Body of pancreas (tissue), 4 donors: ENCODE measurements at regions not wholly inside any gene's neighbourhood (a gene's known extent, or its start where the extent isn't known, plus 50 kb on each side); places are given as distances from the start of the nearest gene placed in this dataset.

Source experiments
- ATAC-seq: fragments of 150-250 bp; one replicate; pipeline ENCODE4 v1.9.1; 2016
- DNase-seq, 4 donors: peaks; one replicate each; pipeline ENCODE4 v3.0.0-alpha.2; 2019
- H3K27ac ChIP-seq, 4 donors: fragments of 200-600 bp; sonication (generic); 1 replicate in 3 of 4; 2 replicates in 1 of 4; pipeline versions ENCODE4 v1.5.1 to v1.6.1; 2016 to 2019; ENCODE audit warnings: mild to moderate bottlenecking in 1 of 4, mixed read lengths in 1 of 4, moderate library complexity in 1 of 4
- H3K27me3 ChIP-seq, 2 donors: fragments of 200-600 bp; sonication (generic); one replicate each; pipeline ENCODE4 v1.6.0; 2016; ENCODE audit warnings: mild to moderate bottlenecking in 1 of 2
- H3K36me3 ChIP-seq, 2 donors: fragments of 200-600 bp; sonication (generic); replicated peaks in 1 of 2; 2 replicates each; pipeline ENCODE4 v1.5.1; 2016; ENCODE audit warnings: low read depth in 2 of 2; ENCODE audit not compliant: insufficient read depth in 1 of 2
- H3K4me1 ChIP-seq: fragments of 200-600 bp; sonication (generic); one replicate; pipeline ENCODE4 v1.6.0; 2016
- H3K4me3 ChIP-seq, 2 donors: fragments of 200-600 bp; sonication (generic); 1 replicate in 1 of 2; 2 replicates in 1 of 2; pipeline ENCODE4 v1.5.1; 2016 to 2019
- H3K9me3 ChIP-seq, 3 donors: fragments of 200-600 bp; sonication (generic); 1 replicate in 2 of 3; 2 replicates in 1 of 3; pipeline ENCODE4 v1.5.1; 2016
- POLR2A ChIP-seq, 3 donors: fragments of 450-650 bp; IDR thresholded peaks; one replicate each; pipeline ENCODE4 v1.6.1; 2016; ENCODE audit warnings: antibody characterized with exemption in 3 of 3, mild to moderate bottlenecking in 2 of 3
- WGBS, 2 donors: methylation state at CpG; one replicate each; pipeline ENCODE4 v1.1.5; 2017; 5-methylcytosine and 5-hydroxymethylcytosine counted together
- intact Hi-C: fragments of 100-400 bp; cut with DNase I; formaldehyde crosslinking; loops from one replicate; pipeline ENCODE4 v1.15.1; 2023
- TF ChIP-seq, protein P1 (sequence below), 7 experiments: fragments of 450-650 bp in 4 of 7; fragments of 200-600 bp in 3 of 7; sonication (generic) in 3 of 7; IDR thresholded peaks; one replicate each; pipeline ENCODE4 v1.5.1; 2016 to 2019; ENCODE audit warnings: antibody characterized with exemption in 7 of 7

DNA sequence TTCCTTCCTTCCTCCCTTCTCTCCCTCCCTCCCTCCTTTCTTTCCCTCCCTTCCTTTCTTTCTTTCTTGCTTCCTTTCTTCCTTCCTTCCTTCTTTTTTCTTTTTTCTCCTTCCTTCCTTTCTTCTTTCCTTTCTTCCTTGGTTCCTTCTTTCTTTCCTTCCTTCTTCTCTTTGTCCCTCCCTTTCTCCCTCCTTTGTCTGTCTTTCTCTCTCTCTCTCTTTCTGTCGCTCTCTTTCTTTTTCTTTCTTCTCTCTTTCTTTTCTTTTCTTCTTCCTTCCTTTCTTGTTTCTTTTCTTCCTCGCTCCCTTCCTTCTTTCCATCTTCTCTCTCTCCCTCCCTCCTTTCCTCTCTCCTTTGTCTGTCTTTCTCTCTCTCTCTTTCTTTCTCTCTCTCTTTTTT is 601.9 kb upstream of the JAG1 start:
- intact Hi-C loops, result loop anchor here (10.0 kb wide), 1 partner anchor 611 kb away; no protein-coding TSS in a partner anchor

DNA sequence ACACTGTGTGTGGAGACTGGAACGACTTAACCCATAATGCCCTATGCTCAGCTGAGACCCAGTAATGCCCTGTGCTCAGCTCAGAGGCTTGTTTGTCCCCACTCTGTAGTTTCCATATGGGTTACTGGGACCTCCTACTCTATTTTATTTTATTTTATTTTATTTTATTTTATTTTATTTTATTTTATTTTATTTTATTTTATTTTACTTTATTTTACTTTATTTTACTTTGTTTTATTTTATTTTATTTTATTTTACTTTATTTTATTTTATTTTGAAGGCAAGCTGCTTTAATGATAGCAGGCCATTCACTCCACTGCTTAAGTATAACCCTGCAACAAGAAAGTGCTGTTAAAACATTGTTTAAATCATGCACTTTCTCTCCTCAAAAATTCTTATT is 603.4 kb upstream of the JAG1 start:
- Histone ChIP-seq H3K4me1 (peaks cover 6% of the 10 kb centered on the region), H3K9me3 (no peaks in the 10 kb centered on the region), H3K27ac (no peak overlapping the region), H3K4me3 (no peak overlapping the region), H3K36me3 (no peaks in the 10 kb centered on the region), H3K27me3 (no peaks in the 10 kb centered on the region)
- DNase-seq (no peak), ATAC-seq (no peak)
- intact Hi-C loops, result loop anchor here (10.0 kb wide), 1 partner anchor 612 kb away; no protein-coding TSS in a partner anchor
- 55 to 73% methylated on average over 1 of the region's 1 CpG for WGBS, 2 donors
- TF ChIP-seq, protein P1, sequence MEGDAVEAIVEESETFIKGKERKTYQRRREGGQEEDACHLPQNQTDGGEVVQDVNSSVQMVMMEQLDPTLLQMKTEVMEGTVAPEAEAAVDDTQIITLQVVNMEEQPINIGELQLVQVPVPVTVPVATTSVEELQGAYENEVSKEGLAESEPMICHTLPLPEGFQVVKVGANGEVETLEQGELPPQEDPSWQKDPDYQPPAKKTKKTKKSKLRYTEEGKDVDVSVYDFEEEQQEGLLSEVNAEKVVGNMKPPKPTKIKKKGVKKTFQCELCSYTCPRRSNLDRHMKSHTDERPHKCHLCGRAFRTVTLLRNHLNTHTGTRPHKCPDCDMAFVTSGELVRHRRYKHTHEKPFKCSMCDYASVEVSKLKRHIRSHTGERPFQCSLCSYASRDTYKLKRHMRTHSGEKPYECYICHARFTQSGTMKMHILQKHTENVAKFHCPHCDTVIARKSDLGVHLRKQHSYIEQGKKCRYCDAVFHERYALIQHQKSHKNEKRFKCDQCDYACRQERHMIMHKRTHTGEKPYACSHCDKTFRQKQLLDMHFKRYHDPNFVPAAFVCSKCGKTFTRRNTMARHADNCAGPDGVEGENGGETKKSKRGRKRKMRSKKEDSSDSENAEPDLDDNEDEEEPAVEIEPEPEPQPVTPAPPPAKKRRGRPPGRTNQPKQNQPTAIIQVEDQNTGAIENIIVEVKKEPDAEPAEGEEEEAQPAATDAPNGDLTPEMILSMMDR (IDR thresholded peaks at IDR 0.05), result no peak
- no peak for TF ChIP-seq POLR2A (IDR thresholded peaks at IDR 0.05)

More for the DNA sequence above, 601.9 kb upstream of the JAG1 start:
- H3K27me3 ChIP-seq, result no peaks in the 10 kb centered on the region
- TF ChIP-seq, protein P1 (IDR thresholded peaks at IDR 0.05), result no peak
- no peak for TF ChIP-seq POLR2A (IDR thresholded peaks at IDR 0.05)
- WGBS, 2 donors, result 85 to 92% methylated on average over 2 of the region's 2 CpGs
- no peaks in the 10 kb centered on the region for H3K9me3 ChIP-seq
- peaks cover 9% of the 10 kb centered on the region for H3K4me1 ChIP-seq
- H3K4me3 ChIP-seq, result no peak overlapping the region
- no peaks in the 10 kb centered on the region for H3K36me3 ChIP-seq
- DNase-seq, result no peak
- H3K27ac ChIP-seq, result no peak overlapping the region
- ATAC-seq, result no peak

DNA sequence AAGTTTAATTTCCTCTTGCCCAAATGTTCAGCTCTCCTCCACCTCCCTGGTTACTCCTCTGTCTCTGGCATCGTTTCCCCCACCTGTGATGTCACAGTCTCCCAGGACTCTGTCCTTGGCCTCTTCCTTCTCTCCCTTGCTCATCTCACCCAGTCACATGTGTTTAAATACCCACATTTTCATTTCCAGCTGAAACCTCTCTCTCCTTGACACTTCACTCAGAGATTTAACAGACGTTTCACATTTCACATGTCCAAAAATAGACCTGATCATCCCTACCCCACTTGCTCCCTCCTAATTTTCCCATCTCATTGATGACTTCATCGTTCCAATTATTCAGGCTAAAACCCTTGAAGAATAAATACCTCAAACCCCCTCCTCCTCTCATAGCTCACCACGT is 604.1 kb upstream of the JAG1 start:
- Histone ChIP-seq H3K36me3 (no peaks in the 10 kb centered on the region), H3K27ac (no peak overlapping the region), H3K4me3 (no peak overlapping the region), H3K27me3 (no peaks in the 10 kb centered on the region), H3K9me3 (no peaks in the 10 kb centered on the region), H3K4me1 (peaks cover 6% of the 10 kb centered on the region)
- 56 to 58% methylated on average over 4 of the region's 4 CpGs for WGBS, 2 donors
- ATAC-seq (no peak), DNase-seq (no peak)
- TF ChIP-seq POLR2A (IDR thresholded peaks at IDR 0.05), result no peak
- intact Hi-C loops, result loop anchor here (10.0 kb wide), 1 partner anchor 613 kb away; no protein-coding TSS in a partner anchor

DNA sequence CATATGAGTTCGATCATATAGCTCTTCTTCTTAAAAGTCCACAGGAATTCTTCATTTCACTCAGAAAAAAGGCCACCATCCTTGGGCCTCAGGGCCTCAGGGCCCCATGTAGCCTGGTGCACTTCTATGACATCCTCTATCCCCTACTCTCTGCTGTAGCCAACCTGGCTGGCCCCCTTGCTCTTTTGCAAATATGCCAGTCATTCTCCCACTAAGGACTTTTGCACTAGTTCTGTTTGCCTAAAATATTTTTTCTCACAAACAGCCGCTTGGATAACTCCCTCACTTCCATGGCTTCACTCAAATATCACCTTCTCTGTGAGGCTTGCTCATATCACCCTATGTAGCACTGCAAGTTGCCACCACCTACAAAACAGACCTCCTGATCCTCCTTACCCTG is 604.7 kb upstream of the JAG1 start:
- no peaks in the 10 kb centered on the region for H3K36me3 ChIP-seq
- ATAC-seq (no peak), DNase-seq (no peak)
- H3K4me3 ChIP-seq, result no peak overlapping the region
- TF ChIP-seq, protein P1 (IDR thresholded peaks at IDR 0.05), result no peak
- no peak for TF ChIP-seq POLR2A (IDR thresholded peaks at IDR 0.05)
- WGBS, 2 donors, result 87 to 88% methylated on average over 2 of the region's 2 CpGs
- H3K27ac ChIP-seq, result no peak overlapping the region
- H3K27me3 ChIP-seq, result no peaks in the 10 kb centered on the region
- intact Hi-C loops, result loop anchor here (10.0 kb wide), 1 partner anchor 614 kb away; no protein-coding TSS in a partner anchor
- peaks cover 6% of the 10 kb centered on the region for H3K4me1 ChIP-seq
- no peaks in the 10 kb centered on the region for H3K9me3 ChIP-seq

DNA sequence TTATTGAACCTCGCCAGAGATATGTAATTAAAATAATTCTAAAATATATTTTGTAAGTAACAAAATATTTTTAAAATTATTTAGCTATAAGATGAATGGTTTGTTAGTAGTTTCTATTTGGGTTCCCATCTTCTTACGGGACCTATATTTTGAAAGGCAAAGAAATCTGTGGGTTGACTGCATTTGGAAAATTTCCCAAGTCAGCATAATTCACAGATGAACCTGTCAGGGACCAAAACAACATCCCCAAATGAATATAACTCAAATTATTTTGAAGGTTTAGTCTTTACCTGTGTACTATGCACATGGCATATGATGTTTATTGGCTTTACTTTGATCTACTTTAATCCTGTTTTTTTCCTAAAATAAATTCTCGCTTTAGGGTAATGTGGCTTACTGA is 607.4 kb upstream of the JAG1 start:
- no peak for DNase-seq
- no peak for ATAC-seq
- no peaks in the 10 kb centered on the region for H3K9me3 ChIP-seq
- H3K27ac ChIP-seq, result no peak overlapping the region
- no peaks in the 10 kb centered on the region for H3K4me1 ChIP-seq
- 87 to 91% methylated on average over 3 of the region's 3 CpGs for WGBS, 2 donors
- H3K36me3 ChIP-seq, result no peaks in the 10 kb centered on the region
- H3K4me3 ChIP-seq, result no peak overlapping the region
- intact Hi-C loops, result no loop called here
- TF ChIP-seq, protein P1 (IDR thresholded peaks at IDR 0.05), result no peak
- TF ChIP-seq POLR2A (IDR thresholded peaks at IDR 0.05), result no peak
- no peaks in the 10 kb centered on the region for H3K27me3 ChIP-seq
